ENCODE measurements at regions not wholly inside any gene's neighbourhood (a gene's known extent, or its start where the extent isn't known, plus 50 kb on each side); places are given as distances from the start of the nearest gene placed in this dataset.

DNA sequence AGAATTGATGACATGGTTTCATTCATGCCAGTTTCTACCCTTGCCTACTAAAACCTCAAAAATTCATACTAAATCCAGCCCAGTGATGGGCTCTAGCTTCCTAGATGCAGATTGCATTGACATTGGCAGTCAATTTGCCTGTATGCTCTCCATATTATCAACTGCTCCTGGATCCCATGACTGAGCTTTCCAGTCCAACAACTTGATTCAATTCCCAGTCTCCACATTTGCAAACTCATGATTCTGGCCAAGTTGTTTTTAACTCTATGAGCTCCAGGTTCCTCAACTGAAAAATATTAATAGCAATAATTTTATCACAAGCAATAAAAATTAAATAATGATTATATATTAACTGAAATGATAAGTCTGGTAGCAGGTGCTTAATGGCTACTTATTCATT lies 51.0 kb upstream of the DSC1 start:
- H3K4me3 ChIP-seq: no peak overlapping the region
- no peak for DNase-seq
- H3K27me3 ChIP-seq: no peaks in the 10 kb centered on the region
- peaks cover 0 to 4% (median 0%) of the 10 kb centered on the region in 4 donors for H3K4me1 ChIP-seq
- TF ChIP-seq POLR2AphosphoS5 (IDR thresholded peaks at IDR 0.05) (no peak), POLR2A (IDR thresholded peaks at IDR 0.05) (no peak), EP300 (IDR thresholded peaks at IDR 0.05) (no peak)
- TF ChIP-seq, protein P1, sequence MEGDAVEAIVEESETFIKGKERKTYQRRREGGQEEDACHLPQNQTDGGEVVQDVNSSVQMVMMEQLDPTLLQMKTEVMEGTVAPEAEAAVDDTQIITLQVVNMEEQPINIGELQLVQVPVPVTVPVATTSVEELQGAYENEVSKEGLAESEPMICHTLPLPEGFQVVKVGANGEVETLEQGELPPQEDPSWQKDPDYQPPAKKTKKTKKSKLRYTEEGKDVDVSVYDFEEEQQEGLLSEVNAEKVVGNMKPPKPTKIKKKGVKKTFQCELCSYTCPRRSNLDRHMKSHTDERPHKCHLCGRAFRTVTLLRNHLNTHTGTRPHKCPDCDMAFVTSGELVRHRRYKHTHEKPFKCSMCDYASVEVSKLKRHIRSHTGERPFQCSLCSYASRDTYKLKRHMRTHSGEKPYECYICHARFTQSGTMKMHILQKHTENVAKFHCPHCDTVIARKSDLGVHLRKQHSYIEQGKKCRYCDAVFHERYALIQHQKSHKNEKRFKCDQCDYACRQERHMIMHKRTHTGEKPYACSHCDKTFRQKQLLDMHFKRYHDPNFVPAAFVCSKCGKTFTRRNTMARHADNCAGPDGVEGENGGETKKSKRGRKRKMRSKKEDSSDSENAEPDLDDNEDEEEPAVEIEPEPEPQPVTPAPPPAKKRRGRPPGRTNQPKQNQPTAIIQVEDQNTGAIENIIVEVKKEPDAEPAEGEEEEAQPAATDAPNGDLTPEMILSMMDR (IDR thresholded peaks at IDR 0.05): no peak
- H3K36me3 ChIP-seq: no peaks in the 10 kb centered on the region
- H3K27ac ChIP-seq: no peak overlapping the region
- intact Hi-C loops (cut with DNase I; ENCODE audit: low total_unique reads): no loop called here
- peaks cover 0 to 5% (median under 1%) of the 10 kb centered on the region in 4 donors for H3K9me3 ChIP-seq

DNA sequence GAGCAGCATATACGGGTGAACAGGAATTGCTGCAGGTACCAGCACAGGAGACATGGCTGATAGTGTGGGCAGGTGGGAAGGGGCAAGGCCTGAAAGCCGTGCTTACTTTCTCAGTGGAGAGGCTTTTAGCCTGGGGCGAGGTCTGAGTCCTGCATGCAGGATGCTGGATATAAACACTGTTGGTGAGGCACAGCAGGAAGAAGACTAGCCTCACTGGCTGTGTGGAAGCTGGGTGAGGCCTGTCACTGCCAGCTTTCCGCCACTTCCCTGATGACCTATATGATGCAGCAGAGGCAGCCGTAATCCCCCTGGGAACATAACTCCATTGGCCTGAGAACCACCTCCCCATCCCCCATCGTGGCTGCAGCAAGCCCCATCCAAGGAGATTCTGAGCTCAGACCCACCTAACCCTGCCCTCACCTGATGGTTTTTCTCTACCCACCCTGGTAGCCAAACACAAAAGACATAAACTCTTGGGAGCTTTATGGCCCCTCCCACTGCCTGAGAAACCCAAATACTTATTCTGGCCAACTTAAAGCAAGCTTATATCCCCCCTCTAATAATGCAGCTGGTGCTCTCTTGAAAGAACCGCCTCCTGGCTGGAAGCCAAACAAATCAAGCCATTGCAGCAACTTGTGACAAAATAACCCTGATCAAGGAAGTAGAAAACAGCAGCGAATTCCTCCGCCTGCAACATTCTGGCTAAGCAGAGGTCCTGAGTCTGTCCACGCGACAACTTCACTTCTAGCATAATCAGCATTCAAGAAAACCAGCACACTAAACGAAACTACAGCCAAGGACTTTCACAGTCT lies 54.6 kb upstream of the DSC1 start:
- no peak overlapping the region for H3K27ac ChIP-seq
- H3K4me1 ChIP-seq: no peaks in the 10 kb centered on the region
- H3K36me3 ChIP-seq: no peaks in the 10 kb centered on the region
- 59 to 73% (median 71%) methylated on average over 11 to 12 of the region's 12 CpGs for WGBS, 5 donors
- TF ChIP-seq, protein P1 (IDR thresholded peaks at IDR 0.05): no peak
- no peak for TF ChIP-seq EP300 (IDR thresholded peaks at IDR 0.05)
- TF ChIP-seq POLR2A (IDR thresholded peaks at IDR 0.05): no peak
- no peak for TF ChIP-seq POLR2AphosphoS5 (IDR thresholded peaks at IDR 0.05)
- no peaks in the 10 kb centered on the region for H3K27me3 ChIP-seq
- no peak overlapping the region for H3K4me3 ChIP-seq
- peak in 1 of 2 donors; percentile 57 for DNase-seq
- peaks cover 0 to 11% (median 3%) of the 10 kb centered on the region in 4 donors for H3K9me3 ChIP-seq
- intact Hi-C loops (cut with DNase I; ENCODE audit: low total_unique reads): no loop called here

DNA sequence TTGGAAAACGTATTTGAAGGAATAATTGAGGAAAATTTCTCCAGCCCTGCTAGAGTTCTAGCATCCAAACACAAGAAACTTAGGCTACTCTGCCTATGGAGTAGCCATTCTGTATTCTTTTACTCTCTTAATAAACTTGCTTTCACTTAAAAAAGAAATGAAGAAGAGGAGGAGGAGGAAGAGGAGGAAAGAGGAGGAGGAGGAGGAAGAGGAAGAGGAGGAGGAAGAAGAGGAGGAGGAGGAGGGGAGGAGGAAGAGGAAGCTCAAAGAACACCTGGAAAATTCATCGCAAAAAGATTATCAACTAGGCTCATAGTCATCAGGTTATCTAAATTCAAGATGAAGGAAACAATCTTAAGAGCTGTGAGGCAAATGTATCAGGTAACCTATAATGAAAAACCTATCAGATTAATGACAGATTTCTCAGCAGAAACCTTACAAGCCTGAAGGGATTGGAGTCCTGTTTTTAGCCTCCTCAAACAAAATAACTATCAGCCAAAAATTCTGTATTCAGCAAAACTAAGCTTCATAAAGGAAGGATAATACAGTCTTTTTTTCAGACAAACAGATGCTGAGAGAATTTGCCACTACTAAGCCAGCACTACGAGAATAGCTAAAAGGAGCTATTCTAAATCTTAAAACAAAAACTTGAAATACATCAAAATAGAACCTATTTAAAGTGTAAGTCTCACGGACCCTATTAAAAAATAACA lies 56.2 kb upstream of the DSC1 start:
- no peaks in the 10 kb centered on the region for H3K36me3 ChIP-seq
- 89 to 95% (median 92%) methylated on average over 4 of the region's 4 CpGs for WGBS, 5 donors
- H3K4me3 ChIP-seq: no peak overlapping the region
- H3K9me3 ChIP-seq: peaks cover 0 to 11% (median 3%) of the 10 kb centered on the region in 4 donors
- no peak overlapping the region for H3K27ac ChIP-seq
- H3K4me1 ChIP-seq: no peaks in the 10 kb centered on the region
- TF ChIP-seq, protein P1 (IDR thresholded peaks at IDR 0.05): no peak
- TF ChIP-seq EP300 (IDR thresholded peaks at IDR 0.05) (no peak), POLR2A (IDR thresholded peaks at IDR 0.05) (no peak), POLR2AphosphoS5 (IDR thresholded peaks at IDR 0.05) (no peak)
- H3K27me3 ChIP-seq: no peaks in the 10 kb centered on the region
- DNase-seq: no peak
- intact Hi-C loops (cut with DNase I; ENCODE audit: low total_unique reads): no loop called here

DNA sequence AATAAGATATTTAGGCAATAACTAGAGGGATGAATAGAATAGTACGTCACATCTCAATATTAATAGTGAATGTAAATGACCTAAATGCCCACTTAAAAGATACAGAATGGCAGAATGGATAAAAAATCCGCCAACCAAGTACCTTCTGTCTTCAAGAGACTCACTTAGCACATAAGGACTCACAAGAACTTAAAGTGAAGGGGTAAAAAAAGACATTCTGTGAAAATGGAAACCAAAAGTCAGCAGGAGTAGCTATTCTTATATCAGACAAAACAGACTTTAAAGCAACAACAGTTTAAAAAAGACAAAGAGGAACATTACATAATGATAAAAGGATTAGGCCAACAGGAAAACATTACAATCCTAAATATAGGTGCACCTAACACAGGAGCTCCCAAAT lies 56.7 kb upstream of the DSC1 start:
- Histone ChIP-seq H3K4me3 (no peak overlapping the region), H3K9me3 (peaks cover 0 to 11% (median 3%) of the 10 kb centered on the region in 4 donors), H3K27ac (no peak overlapping the region), H3K4me1 (no peaks in the 10 kb centered on the region), H3K36me3 (no peaks in the 10 kb centered on the region), H3K27me3 (no peaks in the 10 kb centered on the region)
- TF ChIP-seq, protein P1 (IDR thresholded peaks at IDR 0.05): no peak
- TF ChIP-seq POLR2A (IDR thresholded peaks at IDR 0.05): no peak
- no peak for DNase-seq
- intact Hi-C loops (cut with DNase I; ENCODE audit: low total_unique reads): no loop called here
- 84 to 93% (median 88%) methylated on average over 2 of the region's 2 CpGs for WGBS, 5 donors
